T-helper 1 cell treated with Interleukin-12 subunit alpha and Interleukin-12 subunit beta and Interleukin-4 antibody, amounts not matched to agents 30 μg/mL and 1 μg/mL, for 36 hours (primary cell): ENCODE measurements at regions not wholly inside any gene's neighbourhood (a gene's known extent, or its start where the extent isn't known, plus 50 kb on each side); places are given as distances from the start of the nearest gene placed in this dataset.
"Not testable (repeated sequence)": the region's sequence is repeated elsewhere in the genome, so short reads cannot be mapped to it uniquely, and the experiment has no call there.

ENCODE experiments used
- H3K27ac Mint-ChIP-seq: one replicate; pipeline ENCODE4 v1.8.0; 2021; ENCODE audit warnings: mild to moderate bottlenecking, mixed read lengths
- H3K27me3 Mint-ChIP-seq: one replicate; pipeline ENCODE4 v1.8.0; 2021; ENCODE audit warnings: low read depth, mixed read lengths
- H3K36me3 Mint-ChIP-seq: one replicate; pipeline ENCODE4 v1.8.0; 2021; ENCODE audit warnings: low read depth, mixed read lengths
- H3K4me1 Mint-ChIP-seq: one replicate; pipeline ENCODE4 v1.8.0; 2021; ENCODE audit warnings: low read depth, mixed read lengths
- H3K4me3 Mint-ChIP-seq: one replicate; pipeline ENCODE4 v1.8.0; 2021; ENCODE audit warnings: mild to moderate bottlenecking, moderate library complexity, mixed read lengths
- H3K9me3 Mint-ChIP-seq: one replicate; pipeline ENCODE4 v1.8.0; 2021; ENCODE audit warnings: mixed read lengths

DNA sequence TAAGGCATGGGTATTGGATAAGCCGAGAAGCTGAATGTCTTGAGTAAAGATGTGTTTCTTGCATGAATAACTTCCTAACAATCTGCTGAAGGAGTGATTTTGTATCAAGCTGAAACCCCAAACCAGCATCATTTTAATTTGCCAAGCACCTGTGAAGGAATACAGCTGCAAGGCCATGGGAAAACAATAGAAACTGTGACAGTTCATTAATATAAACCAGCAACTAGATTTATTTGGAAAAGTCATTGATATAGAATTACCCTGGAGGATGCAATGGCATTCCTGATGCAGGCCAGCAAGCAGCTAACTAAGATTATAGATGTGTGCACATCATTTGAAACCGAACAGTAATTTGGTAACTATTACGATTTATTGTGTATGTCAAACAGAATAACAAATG lies 155.7 kb upstream of the TCF4 start:
- Mint-ChIP-seq H3K4me1 (no peaks in the 10 kb centered on the region), H3K36me3 (no peaks in the 10 kb centered on the region), H3K27ac (no peak overlapping the region), H3K27me3 (no peaks in the 10 kb centered on the region), H3K9me3 (no peaks in the 10 kb centered on the region), H3K4me3 (no peak overlapping the region)

DNA sequence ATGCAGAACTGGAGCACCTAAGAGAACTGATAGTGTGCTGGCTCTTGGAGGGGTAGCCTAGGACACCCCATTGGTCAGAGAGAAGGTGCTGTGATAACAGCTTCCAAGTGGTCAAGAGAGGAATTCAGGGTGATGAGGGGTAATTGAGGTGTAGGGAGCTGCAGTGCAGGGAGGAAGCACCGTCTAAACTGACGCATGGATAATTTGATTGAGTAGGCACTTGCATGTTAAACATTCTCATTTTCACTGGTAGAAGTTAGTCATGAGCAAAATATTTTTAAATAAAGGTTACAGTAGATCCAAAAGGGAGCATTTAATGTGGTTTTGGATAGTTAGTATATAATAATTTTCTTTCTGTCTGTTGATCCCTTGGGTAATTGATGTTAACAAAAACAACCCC lies 155.1 kb upstream of the TCF4 start:
- Mint-ChIP-seq H3K4me1 (no peaks in the 10 kb centered on the region), H3K27me3 (no peaks in the 10 kb centered on the region), H3K27ac (no peak overlapping the region), H3K36me3 (no peaks in the 10 kb centered on the region), H3K4me3 (no peak overlapping the region), H3K9me3 (no peaks in the 10 kb centered on the region)

- H3K27me3 Mint-ChIP-seq = no peaks in the 10 kb centered on the region
- no peak overlapping the region for H3K27ac Mint-ChIP-seq
- no peaks in the 10 kb centered on the region for H3K9me3 Mint-ChIP-seq
- no peaks in the 10 kb centered on the region for H3K36me3 Mint-ChIP-seq
- no peak overlapping the region for H3K4me3 Mint-ChIP-seq
- H3K4me1 Mint-ChIP-seq = no peaks in the 10 kb centered on the region
These were observed 151.5 kb upstream of the TCF4 start for GRCh38 chr18:55739488-55739887.

DNA sequence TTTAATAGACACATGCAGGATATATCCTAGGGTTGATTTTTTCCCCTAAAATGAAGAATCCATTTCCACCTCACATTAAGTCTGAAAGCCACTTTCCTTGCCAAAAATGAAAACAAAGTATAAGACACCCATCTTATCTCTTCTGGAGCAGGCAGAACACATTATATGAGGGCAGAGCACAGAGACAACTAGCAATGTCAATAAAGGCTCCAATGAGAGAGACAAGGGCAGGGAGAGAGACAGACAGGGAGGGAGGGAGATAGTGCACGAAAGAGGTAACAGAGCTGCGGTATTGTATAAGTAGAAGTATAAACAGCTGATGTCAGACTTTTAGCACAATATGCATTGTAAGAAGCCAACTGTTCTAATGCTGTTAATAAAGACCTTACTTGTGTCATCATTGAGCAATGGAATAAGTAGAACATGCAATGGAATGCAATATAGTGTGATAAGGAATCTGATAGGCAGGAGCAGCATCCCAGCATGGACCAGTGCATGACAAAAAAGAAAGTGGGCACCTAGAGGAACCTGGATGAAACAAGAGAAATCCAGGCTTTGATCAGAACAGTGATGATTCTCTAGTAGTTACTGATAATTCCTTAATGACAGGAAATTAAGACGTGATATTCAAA lies 150.6 kb upstream of the TCF4 start:
- H3K9me3 Mint-ChIP-seq = peaks cover 3% of the 10 kb centered on the region
- no peaks in the 10 kb centered on the region for H3K4me1 Mint-ChIP-seq
- no peak overlapping the region for H3K4me3 Mint-ChIP-seq
- H3K36me3 Mint-ChIP-seq = no peaks in the 10 kb centered on the region
- H3K27ac Mint-ChIP-seq = no peak overlapping the region
- H3K27me3 Mint-ChIP-seq = no peaks in the 10 kb centered on the region

GRCh38 chr18:55737781-55738468 lies 149.9 kb upstream of the TCF4 start:
- H3K36me3 Mint-ChIP-seq = no peaks in the 10 kb centered on the region
- H3K4me3 Mint-ChIP-seq = no peak overlapping the region
- H3K9me3 Mint-ChIP-seq = peaks cover 3% of the 10 kb centered on the region
- no peaks in the 10 kb centered on the region for H3K4me1 Mint-ChIP-seq
- H3K27me3 Mint-ChIP-seq = no peaks in the 10 kb centered on the region
- H3K27ac Mint-ChIP-seq = no peak overlapping the region

GRCh38 chr18:55737266-55737665 lies 149.3 kb upstream of the TCF4 start:
- no peaks in the 10 kb centered on the region for H3K36me3 Mint-ChIP-seq
- no peaks in the 10 kb centered on the region for H3K27me3 Mint-ChIP-seq
- H3K4me3 Mint-ChIP-seq = no peak overlapping the region

GRCh38 chr18:55735969-55736368 lies 148.0 kb upstream of the TCF4 start:
- H3K4me3 Mint-ChIP-seq = no peak overlapping the region
- H3K36me3 Mint-ChIP-seq = no peaks in the 10 kb centered on the region
- H3K9me3 Mint-ChIP-seq = peaks cover 3% of the 10 kb centered on the region
- no peaks in the 10 kb centered on the region for H3K27me3 Mint-ChIP-seq
- H3K4me1 Mint-ChIP-seq = no peaks in the 10 kb centered on the region
- H3K27ac Mint-ChIP-seq = no peak overlapping the region

More at GRCh38 chr18:55737266-55737665, 149.3 kb upstream of the TCF4 start:
- H3K9me3 Mint-ChIP-seq = peaks cover 3% of the 10 kb centered on the region
- H3K27ac Mint-ChIP-seq = no peak overlapping the region
- H3K4me1 Mint-ChIP-seq = no peaks in the 10 kb centered on the region

GRCh38 chr18:55735199-55735855 lies 147.3 kb upstream of the TCF4 start:
- H3K27me3 Mint-ChIP-seq = no peaks in the 10 kb centered on the region
- H3K27ac Mint-ChIP-seq = no peak overlapping the region
- peaks cover 3% of the 10 kb centered on the region for H3K9me3 Mint-ChIP-seq
- no peaks in the 10 kb centered on the region for H3K36me3 Mint-ChIP-seq
- H3K4me3 Mint-ChIP-seq = no peak overlapping the region
- H3K4me1 Mint-ChIP-seq = no peaks in the 10 kb centered on the region

GRCh38 chr18:55732227-55733106 lies 144.5 kb upstream of the TCF4 start:
- Mint-ChIP-seq H3K9me3 (peaks cover 3% of the 10 kb centered on the region), H3K27ac (no peak overlapping the region), H3K4me1 (no peaks in the 10 kb centered on the region), H3K36me3 (no peaks in the 10 kb centered on the region), H3K4me3 (no peak overlapping the region), H3K27me3 (no peaks in the 10 kb centered on the region)

DNA sequence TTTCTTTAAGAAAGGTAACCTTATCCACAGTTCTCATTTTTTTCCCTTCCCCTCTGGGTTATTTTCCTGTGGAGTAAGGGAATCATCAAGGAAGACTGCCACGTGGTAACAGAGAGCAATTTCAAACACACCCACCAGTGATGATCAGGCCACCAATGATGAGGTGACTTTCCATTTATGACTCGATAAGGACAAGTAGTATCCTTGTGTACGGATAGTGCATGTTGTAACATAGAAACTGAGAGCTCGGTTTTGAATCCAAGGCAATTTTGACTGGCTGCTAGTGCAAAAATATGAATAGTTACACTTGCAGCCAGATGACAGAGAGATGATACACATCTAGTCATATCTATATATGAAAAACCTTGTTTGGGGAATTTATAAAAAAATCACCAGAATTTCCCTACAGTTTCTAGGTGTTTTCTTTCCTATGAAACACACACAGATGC lies 143.6 kb upstream of the TCF4 start:
- peaks cover 3% of the 10 kb centered on the region for H3K9me3 Mint-ChIP-seq
- no peaks in the 10 kb centered on the region for H3K27me3 Mint-ChIP-seq
- H3K4me1 Mint-ChIP-seq = no peaks in the 10 kb centered on the region
- H3K36me3 Mint-ChIP-seq = no peaks in the 10 kb centered on the region
- H3K4me3 Mint-ChIP-seq = no peak overlapping the region
- H3K27ac Mint-ChIP-seq = no peak overlapping the region

DNA sequence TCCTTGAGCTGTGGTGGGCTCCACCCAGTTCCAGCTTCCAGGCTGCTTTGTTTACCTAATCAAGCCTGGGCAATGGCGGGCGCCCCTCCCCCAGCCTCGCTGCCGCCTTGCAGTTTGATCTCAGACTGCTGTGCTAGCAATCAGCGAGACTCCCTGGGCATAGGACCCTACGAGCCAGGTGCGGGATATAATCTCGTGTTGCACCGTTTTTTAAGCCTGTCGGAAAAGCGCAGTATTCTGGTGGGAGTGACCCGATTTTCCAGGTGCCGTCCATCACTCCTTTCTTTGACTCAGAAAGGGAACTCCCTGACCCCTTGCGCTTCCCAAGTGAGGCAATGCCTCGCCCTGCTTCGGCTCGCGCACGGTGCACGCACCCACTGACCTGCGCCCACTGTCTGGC lies 133.0 kb upstream of the TCF4 start:
- not testable (repeated sequence) for H3K4me3 Mint-ChIP-seq, H3K27ac Mint-ChIP-seq, H3K27me3 Mint-ChIP-seq, H3K4me1 Mint-ChIP-seq, H3K36me3 Mint-ChIP-seq, H3K9me3 Mint-ChIP-seq

- H3K9me3 Mint-ChIP-seq = peaks cover 21% of the 10 kb centered on the region
- H3K27ac Mint-ChIP-seq = no peak overlapping the region
- no peak overlapping the region for H3K4me3 Mint-ChIP-seq
- no peaks in the 10 kb centered on the region for H3K4me1 Mint-ChIP-seq
- H3K36me3 Mint-ChIP-seq = no peaks in the 10 kb centered on the region
- H3K27me3 Mint-ChIP-seq = no peaks in the 10 kb centered on the region
These were observed 125.7 kb upstream of the TCF4 start for GRCh38 chr18:55713707-55714106.

DNA sequence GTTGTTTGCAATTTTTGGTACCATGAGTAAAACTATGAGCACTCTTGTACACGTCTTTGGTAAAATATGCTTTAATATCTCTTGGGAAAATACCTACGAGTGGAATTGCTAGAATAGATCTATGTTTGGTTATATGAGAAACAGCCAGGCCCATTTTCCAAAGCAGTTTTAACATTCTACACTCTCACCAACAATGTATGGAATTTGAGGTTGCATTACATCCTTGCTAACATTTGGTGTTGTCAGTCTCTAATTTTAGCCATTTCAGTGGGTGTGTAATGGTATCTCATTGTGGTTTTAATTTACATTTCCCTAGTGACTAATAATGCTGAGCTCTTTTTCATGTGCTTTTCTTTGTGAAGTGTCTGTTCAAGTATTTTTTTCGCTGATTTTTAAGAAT lies 118.9 kb upstream of the TCF4 start:
- peaks cover 12% of the 10 kb centered on the region for H3K9me3 Mint-ChIP-seq
- no peak overlapping the region for H3K4me3 Mint-ChIP-seq
- no peaks in the 10 kb centered on the region for H3K36me3 Mint-ChIP-seq
- H3K27ac Mint-ChIP-seq = no peak overlapping the region
- H3K4me1 Mint-ChIP-seq = no peaks in the 10 kb centered on the region
- H3K27me3 Mint-ChIP-seq = no peaks in the 10 kb centered on the region

DNA sequence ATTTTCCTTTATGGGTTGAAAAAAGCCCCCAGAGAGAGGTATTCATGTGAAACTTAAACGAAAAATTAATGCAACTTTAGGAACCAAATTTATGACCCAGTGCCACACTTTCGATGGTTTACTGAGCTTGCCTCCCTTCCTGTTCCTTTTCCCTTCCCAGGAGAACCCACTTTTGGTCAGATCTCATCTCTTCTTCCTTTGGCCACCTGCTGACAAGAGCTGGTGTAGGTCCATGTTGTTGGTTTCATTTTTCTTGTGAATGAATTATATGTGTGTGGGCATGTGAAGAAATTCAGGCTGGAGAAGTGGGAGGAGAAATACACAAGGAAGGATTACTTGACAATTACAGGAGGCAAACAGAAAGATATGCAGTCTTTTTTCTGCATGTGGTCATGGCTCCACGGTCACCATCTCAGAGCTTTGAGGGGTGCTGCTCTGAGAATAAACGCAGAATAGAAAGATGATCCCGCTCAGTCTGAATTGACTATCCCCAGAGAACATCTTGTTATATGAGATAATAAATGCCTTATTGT lies 111.3 kb upstream of the TCF4 start:
- no peak overlapping the region for H3K4me3 Mint-ChIP-seq
- H3K9me3 Mint-ChIP-seq = peaks cover 8% of the 10 kb centered on the region
- H3K4me1 Mint-ChIP-seq = no peaks in the 10 kb centered on the region
- no peak overlapping the region for H3K27ac Mint-ChIP-seq
- no peaks in the 10 kb centered on the region for H3K36me3 Mint-ChIP-seq
- no peaks in the 10 kb centered on the region for H3K27me3 Mint-ChIP-seq
